HG02571 (cell line): ENCODE measurements at regions not wholly inside any gene's neighbourhood (a gene's known extent, or its start where the extent isn't known, plus 50 kb on each side); places are given as distances from the start of the nearest gene placed in this dataset.
"Not testable (repeated sequence)": the region's sequence is repeated elsewhere in the genome, so short reads cannot be mapped to it uniquely, and the experiment has no call there.

Experiments
- ATAC-seq: cut with Tn5 transposase; IDR thresholded peaks from one replicate; pipeline ENCODE4 v1.9.1; 2021; ENCODE audit warnings: mild to moderate bottlenecking, moderate library complexity; ENCODE audit not compliant: unreplicated experiment

- ATAC-seq: not testable (repeated sequence)
These were observed 96.6 kb downstream of the ABCC12 start for GRCh38 chr16:48059190-48059589.

GRCh38 chr16:48057048-48057447, 98.7 kb downstream of the ABCC12 start:
- no peak for ATAC-seq

- ATAC-seq: no peak
These were observed 100.8 kb downstream of the ABCC12 start for GRCh38 chr16:48054881-48055601.

GRCh38 chr16:48053418-48053745, 102.4 kb downstream of the ABCC12 start:
- ATAC-seq: no peak

- no peak for ATAC-seq
These were observed 102.9 kb downstream of the ABCC12 start for GRCh38 chr16:48052731-48053417.

GRCh38 chr16:48050871-48051270, 104.9 kb downstream of the ABCC12 start:
- ATAC-seq: no peak

- ATAC-seq: no peak
These were observed 105.9 kb downstream of the ABCC12 start for GRCh38 chr16:48049847-48050246.

- no peak for ATAC-seq
These were observed 108.1 kb downstream of the ABCC12 start for GRCh38 chr16:48047720-48048119.

GRCh38 chr16:48047241-48047640, 108.6 kb downstream of the ABCC12 start:
- ATAC-seq: no peak

GRCh38 chr16:48044117-48044516, 111.7 kb downstream of the ABCC12 start:
- no peak for ATAC-seq

GRCh38 chr16:48041981-48042421, 113.8 kb downstream of the ABCC12 start:
- no peak for ATAC-seq

GRCh38 chr16:48035142-48035541, 120.7 kb downstream of the ABCC12 start:
- ATAC-seq: no peak

GRCh38 chr16:48030926-48031325, 124.9 kb downstream of the ABCC12 start:
- ATAC-seq: no peak

GRCh38 chr16:48029768-48030167, 126.0 kb downstream of the ABCC12 start:
- ATAC-seq: no peak

- no peak for ATAC-seq
These were observed 130.4 kb downstream of the ABCC12 start for GRCh38 chr16:48025359-48025758.

- no peak for ATAC-seq
These were observed 131.8 kb downstream of the ABCC12 start for GRCh38 chr16:48024042-48024441.

GRCh38 chr16:48022496-48022895, 133.3 kb downstream of the ABCC12 start:
- no peak for ATAC-seq

- not testable (repeated sequence) for ATAC-seq
These were observed 135.2 kb downstream of the ABCC12 start for GRCh38 chr16:48020617-48021016.

GRCh38 chr16:48014349-48015135, 141.3 kb downstream of the ABCC12 start:
- no peak for ATAC-seq

- ATAC-seq: no peak
These were observed 142.3 kb downstream of the ABCC12 start for GRCh38 chr16:48013491-48013901.

- ATAC-seq: no peak
These were observed 143.7 kb downstream of the ABCC12 start for GRCh38 chr16:48011878-48012658.
